ENCODE measurements at regions not wholly inside any gene's neighbourhood (a gene's known extent, or its start where the extent isn't known, plus 50 kb on each side); places are given as distances from the start of the nearest gene placed in this dataset.
"Not testable (repeated sequence)": the region's sequence is repeated elsewhere in the genome, so short reads cannot be mapped to it uniquely, and the experiment has no call there.

DNA sequence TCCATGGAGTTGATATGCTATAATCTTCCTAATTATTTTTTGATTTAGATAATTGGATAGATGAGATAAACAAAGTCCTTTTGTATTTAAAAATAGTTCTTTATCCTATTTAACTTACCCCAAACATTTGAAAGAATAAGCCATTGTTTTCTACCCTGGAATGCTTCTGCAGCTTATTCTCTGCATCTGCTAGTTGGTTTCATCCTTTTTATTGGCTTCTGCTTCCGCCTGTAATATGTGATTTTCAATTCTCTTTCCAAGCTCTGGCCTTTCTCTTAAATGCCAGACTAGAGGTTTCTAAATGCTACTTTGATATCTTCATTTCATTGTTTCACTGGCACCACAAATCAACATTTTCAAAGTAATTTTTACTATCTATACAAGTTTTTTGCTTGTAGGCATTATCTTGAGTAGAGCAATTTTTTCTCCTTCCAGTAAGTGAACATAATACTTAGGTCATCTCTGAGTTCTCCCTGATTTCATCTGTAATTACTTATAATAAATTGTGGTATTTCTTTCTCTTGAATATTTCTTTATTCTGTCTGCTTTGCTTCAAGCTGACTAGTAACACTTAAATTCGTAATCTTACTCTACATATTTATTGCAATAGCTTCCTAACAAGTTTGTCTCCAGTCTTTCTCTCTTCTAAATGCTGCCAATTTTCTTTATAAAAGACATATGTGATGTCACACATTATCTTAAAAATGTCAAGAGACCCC lies 958.4 kb downstream of the SLC6A15 start:
- WGBS, 2 donors = 66 to 74% methylated on average over 2 of the region's 2 CpGs
- no peak for DNase-seq
- Histone ChIP-seq H3K4me1 (peaks cover 0 to 16% (median 9%) of the 10 kb centered on the region in 4 donors), H3K27me3 (no peaks in the 10 kb centered on the region), H3K27ac (peak overlapping the region in 1 of 4 donors; percentile 39), H3K36me3 (no peaks in the 10 kb centered on the region), H3K9me3 (no peaks in the 10 kb centered on the region), H3K4me3 (no peak overlapping the region)
- TF ChIP-seq EP300 (IDR thresholded peaks at IDR 0.05) = no peak
- peak in 1 of 4 donors; percentile 62 for TF ChIP-seq POLR2AphosphoS5 (IDR thresholded peaks at IDR 0.05)
- intact Hi-C loops (cut with DNase I) = no loop called here

DNA sequence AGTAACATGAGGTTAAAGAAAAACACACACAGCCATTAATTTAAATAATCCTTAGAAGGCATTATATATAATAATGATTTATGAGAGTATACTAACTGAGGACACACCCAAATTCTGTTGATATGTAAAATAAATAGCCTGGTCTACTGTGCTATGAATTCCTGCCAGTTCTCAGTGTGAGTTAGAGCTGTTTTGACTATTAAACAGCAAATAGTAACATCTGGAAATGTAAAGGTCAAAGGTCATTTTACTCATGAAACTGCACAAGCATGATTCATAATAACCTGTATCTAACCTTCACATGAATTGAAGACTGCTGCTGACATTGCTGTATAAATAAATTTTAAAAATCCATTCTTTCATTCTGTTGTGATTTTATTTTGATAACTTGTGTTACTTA lies 966.7 kb downstream of the SLC6A15 start:
- Histone ChIP-seq H3K36me3 (no peaks in the 10 kb centered on the region), H3K4me3 (no peak overlapping the region), H3K4me1 (peaks cover 0 to 6% (median 0%) of the 10 kb centered on the region in 4 donors), H3K27ac (no peak overlapping the region), H3K9me3 (no peaks in the 10 kb centered on the region), H3K27me3 (no peaks in the 10 kb centered on the region)
- intact Hi-C loops (cut with DNase I) = no loop called here
- DNase-seq = no peak
- TF ChIP-seq POLR2A (IDR thresholded peaks at IDR 0.05) (no peak), POLR2AphosphoS5 (IDR thresholded peaks at IDR 0.05) (no peak), EP300 (IDR thresholded peaks at IDR 0.05) (no peak)

- no peak for DNase-seq
- no peaks in the 10 kb centered on the region for H3K27me3 ChIP-seq
- no peak overlapping the region for H3K4me3 ChIP-seq
- intact Hi-C loops (cut with DNase I) = no loop called here
- H3K4me1 ChIP-seq = no peaks in the 10 kb centered on the region
- H3K36me3 ChIP-seq = no peaks in the 10 kb centered on the region
- H3K27ac ChIP-seq = no peak overlapping the region
- TF ChIP-seq POLR2AphosphoS5 (IDR thresholded peaks at IDR 0.05) (no peak), EP300 (IDR thresholded peaks at IDR 0.05) (no peak), POLR2A (IDR thresholded peaks at IDR 0.05) (no peak)
- H3K9me3 ChIP-seq = no peaks in the 10 kb centered on the region
These were observed 972.9 kb downstream of the SLC6A15 start for GRCh38 chr12:83939718-83940117.

- Histone ChIP-seq H3K27me3 (no peaks in the 10 kb centered on the region), H3K4me3 (no peak overlapping the region), H3K27ac (no peak overlapping the region), H3K36me3 (no peaks in the 10 kb centered on the region), H3K9me3 (no peaks in the 10 kb centered on the region), H3K4me1 (no peaks in the 10 kb centered on the region)
- no peak for DNase-seq
- intact Hi-C loops (cut with DNase I) = no loop called here
- TF ChIP-seq EP300 (IDR thresholded peaks at IDR 0.05) (no peak), POLR2AphosphoS5 (IDR thresholded peaks at IDR 0.05) (no peak), POLR2A (IDR thresholded peaks at IDR 0.05) (no peak)
- TF ChIP-seq, protein P1, sequence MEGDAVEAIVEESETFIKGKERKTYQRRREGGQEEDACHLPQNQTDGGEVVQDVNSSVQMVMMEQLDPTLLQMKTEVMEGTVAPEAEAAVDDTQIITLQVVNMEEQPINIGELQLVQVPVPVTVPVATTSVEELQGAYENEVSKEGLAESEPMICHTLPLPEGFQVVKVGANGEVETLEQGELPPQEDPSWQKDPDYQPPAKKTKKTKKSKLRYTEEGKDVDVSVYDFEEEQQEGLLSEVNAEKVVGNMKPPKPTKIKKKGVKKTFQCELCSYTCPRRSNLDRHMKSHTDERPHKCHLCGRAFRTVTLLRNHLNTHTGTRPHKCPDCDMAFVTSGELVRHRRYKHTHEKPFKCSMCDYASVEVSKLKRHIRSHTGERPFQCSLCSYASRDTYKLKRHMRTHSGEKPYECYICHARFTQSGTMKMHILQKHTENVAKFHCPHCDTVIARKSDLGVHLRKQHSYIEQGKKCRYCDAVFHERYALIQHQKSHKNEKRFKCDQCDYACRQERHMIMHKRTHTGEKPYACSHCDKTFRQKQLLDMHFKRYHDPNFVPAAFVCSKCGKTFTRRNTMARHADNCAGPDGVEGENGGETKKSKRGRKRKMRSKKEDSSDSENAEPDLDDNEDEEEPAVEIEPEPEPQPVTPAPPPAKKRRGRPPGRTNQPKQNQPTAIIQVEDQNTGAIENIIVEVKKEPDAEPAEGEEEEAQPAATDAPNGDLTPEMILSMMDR (IDR thresholded peaks at IDR 0.05) = no peak
These were observed 979.0 kb downstream of the SLC6A15 start for GRCh38 chr12:83933615-83934014.

- Histone ChIP-seq H3K4me1 (no peaks in the 10 kb centered on the region), H3K9me3 (no peaks in the 10 kb centered on the region), H3K27ac (no peak overlapping the region), H3K36me3 (no peaks in the 10 kb centered on the region), H3K4me3 (no peak overlapping the region), H3K27me3 (no peaks in the 10 kb centered on the region)
- intact Hi-C loops (cut with DNase I) = no loop called here
- TF ChIP-seq, protein P1 (IDR thresholded peaks at IDR 0.05) = no peak
- TF ChIP-seq EP300 (IDR thresholded peaks at IDR 0.05) = no peak
- TF ChIP-seq POLR2AphosphoS5 (IDR thresholded peaks at IDR 0.05) = no peak
- no peak for TF ChIP-seq POLR2A (IDR thresholded peaks at IDR 0.05)
- WGBS, 2 donors = 54 to 77% methylated on average over 4 of the region's 4 CpGs
- no peak for DNase-seq
These were observed 980.6 kb downstream of the SLC6A15 start for GRCh38 chr12:83932011-83932410.

DNA sequence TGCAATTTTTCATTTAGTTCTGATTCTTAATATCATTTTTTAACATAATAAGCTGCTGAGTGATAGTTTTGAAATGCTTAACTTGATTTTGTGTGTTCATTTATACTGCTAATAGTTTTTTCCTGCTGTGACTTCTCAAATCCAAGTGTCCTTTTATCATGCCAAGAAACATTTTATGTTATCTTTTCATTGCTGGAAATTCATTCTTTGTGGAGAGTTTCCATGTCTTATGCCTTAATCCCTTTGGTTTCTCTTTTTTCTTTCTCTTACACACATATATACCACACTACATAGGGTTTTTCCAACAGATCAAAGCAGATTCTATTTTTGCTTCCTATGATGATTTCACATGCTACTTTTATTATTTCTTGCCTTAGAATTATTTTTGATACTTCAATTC lies 981.1 kb downstream of the SLC6A15 start:
- TF ChIP-seq POLR2A (IDR thresholded peaks at IDR 0.05) (no peak), POLR2AphosphoS5 (IDR thresholded peaks at IDR 0.05) (no peak), EP300 (IDR thresholded peaks at IDR 0.05) (no peak)
- TF ChIP-seq, protein P1 (IDR thresholded peaks at IDR 0.05) = no peak
- intact Hi-C loops (cut with DNase I) = no loop called here

DNA sequence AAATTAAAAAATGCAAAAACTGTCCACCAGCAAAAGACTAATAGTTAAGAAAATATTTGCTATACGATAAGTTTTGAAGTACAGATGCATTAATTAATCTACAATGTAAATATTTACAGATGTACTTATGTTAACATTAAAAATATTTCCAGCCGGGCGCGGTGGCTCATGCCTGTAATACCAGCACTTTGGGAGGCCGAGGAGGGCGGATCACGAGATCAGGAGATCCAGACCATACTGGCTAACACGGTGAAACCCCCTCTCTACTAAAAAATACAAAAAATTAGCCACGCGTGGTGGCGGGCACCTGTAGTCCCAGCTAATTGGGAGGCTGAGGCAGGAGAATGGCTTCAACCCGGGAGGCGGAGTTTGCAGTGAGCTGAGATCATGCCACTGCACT lies 982.8 kb downstream of the SLC6A15 start:
- H3K4me1 ChIP-seq; H3K9me3 ChIP-seq; H3K27ac ChIP-seq; intact Hi-C loops (cut with DNase I); H3K36me3 ChIP-seq; H3K27me3 ChIP-seq; H3K4me3 ChIP-seq; DNase-seq: not testable (repeated sequence)
- 91 to 93% methylated on average over 13 of the region's 13 CpGs for WGBS, 2 donors

More for the DNA sequence above, 981.1 kb downstream of the SLC6A15 start:
- DNase-seq = no peak
- Histone ChIP-seq H3K9me3 (no peaks in the 10 kb centered on the region), H3K4me1 (no peaks in the 10 kb centered on the region), H3K36me3 (no peaks in the 10 kb centered on the region), H3K27ac (no peak overlapping the region), H3K4me3 (no peak overlapping the region), H3K27me3 (no peaks in the 10 kb centered on the region)

Data from sigmoid colon (tissue), 6 donors.